Glutamatergic neuron (in vitro differentiated cells): ENCODE measurements at regions not wholly inside any gene's neighbourhood (a gene's known extent, or its start where the extent isn't known, plus 50 kb on each side); places are given as distances from the start of the nearest gene placed in this dataset.

Experiments used
- DNase-seq: peaks from one replicate; pipeline ENCODE4 v3.0.0; 2022
- H3K27ac Mint-ChIP-seq: one replicate; pipeline ENCODE4 v1.8.0; 2020; ENCODE audit warnings: mild to moderate bottlenecking, mixed read lengths, inconsistent platforms; ENCODE audit not compliant: unreplicated experiment
- H3K27me3 Mint-ChIP-seq: one replicate; pipeline ENCODE4 v1.8.0; 2020; ENCODE audit warnings: mild to moderate bottlenecking, moderate library complexity, mixed read lengths, inconsistent platforms; ENCODE audit not compliant: unreplicated experiment
- H3K36me3 Mint-ChIP-seq: one replicate; pipeline ENCODE4 v1.8.0; 2020; ENCODE audit warnings: mild to moderate bottlenecking, mixed read lengths, inconsistent platforms; ENCODE audit not compliant: unreplicated experiment
- H3K4me1 Mint-ChIP-seq: one replicate; pipeline ENCODE4 v1.8.0; 2020; ENCODE audit warnings: mild to moderate bottlenecking, low read depth, mixed read lengths, inconsistent platforms; ENCODE audit not compliant: unreplicated experiment
- H3K4me3 Mint-ChIP-seq: one replicate; pipeline ENCODE4 v1.8.0; 2020; ENCODE audit warnings: mild to moderate bottlenecking, mixed read lengths, inconsistent platforms; ENCODE audit not compliant: unreplicated experiment
- H3K9me3 Mint-ChIP-seq: one replicate; pipeline ENCODE4 v1.8.0; 2020; ENCODE audit warnings: mild to moderate bottlenecking, moderate library complexity, mixed read lengths, inconsistent platforms; ENCODE audit not compliant: unreplicated experiment
- CTCF ChIP-seq: fragments of 200-600 bp; sonication (generic); IDR thresholded peaks from one replicate; pipeline ENCODE4 v1.5.0; 2021; ENCODE audit not compliant: partially characterized antibody, unreplicated experiment

GRCh38 chr7:130923365-130923764 is 189.4 kb upstream of the KLF14 start:
- Mint-ChIP-seq H3K27me3 (peaks cover 3% of the 10 kb centered on the region), H3K4me1 (peaks cover 28% of the 10 kb centered on the region), H3K36me3 (no peaks in the 10 kb centered on the region), H3K27ac (no peak overlapping the region), H3K4me3 (no peak overlapping the region), H3K9me3 (peaks cover 2% of the 10 kb centered on the region)
- no peak for DNase-seq
- no peak for TF ChIP-seq CTCF

GRCh38 chr7:130923930-130924329 is 189.9 kb upstream of the KLF14 start:
- peaks cover 2% of the 10 kb centered on the region for H3K9me3 Mint-ChIP-seq
- no peak overlapping the region for H3K27ac Mint-ChIP-seq

GRCh38 chr7:130925136-130925794 is 191.3 kb upstream of the KLF14 start:
- Mint-ChIP-seq H3K4me1 (peaks cover 28% of the 10 kb centered on the region), H3K27ac (peak overlapping the region; percentile 33), H3K27me3 (peaks cover 3% of the 10 kb centered on the region), H3K9me3 (peaks cover 2% of the 10 kb centered on the region), H3K36me3 (no peaks in the 10 kb centered on the region), H3K4me3 (no peak overlapping the region)
- DNase-seq, result no peak
- no peak for TF ChIP-seq CTCF

More at GRCh38 chr7:130923930-130924329, 189.9 kb upstream of the KLF14 start:
- peaks cover 3% of the 10 kb centered on the region for H3K27me3 Mint-ChIP-seq
- H3K36me3 Mint-ChIP-seq, result no peaks in the 10 kb centered on the region
- no peak overlapping the region for H3K4me3 Mint-ChIP-seq
- no peak for TF ChIP-seq CTCF
- H3K4me1 Mint-ChIP-seq, result peaks cover 28% of the 10 kb centered on the region
- DNase-seq, result no peak

GRCh38 chr7:130926001-130926691 is 192.1 kb upstream of the KLF14 start:
- H3K36me3 Mint-ChIP-seq, result no peaks in the 10 kb centered on the region
- DNase-seq, result no peak
- peaks cover 3% of the 10 kb centered on the region for H3K27me3 Mint-ChIP-seq
- TF ChIP-seq CTCF, result no peak
- peaks cover 2% of the 10 kb centered on the region for H3K9me3 Mint-ChIP-seq
- peaks cover 33% of the 10 kb centered on the region for H3K4me1 Mint-ChIP-seq
- H3K4me3 Mint-ChIP-seq, result no peak overlapping the region
- peak overlapping the region; percentile 81 for H3K27ac Mint-ChIP-seq

- Mint-ChIP-seq H3K4me3 (peak overlapping the region; percentile 35), H3K4me1 (peaks cover 29% of the 10 kb centered on the region), H3K9me3 (peaks cover 2% of the 10 kb centered on the region), H3K27me3 (peaks cover 3% of the 10 kb centered on the region), H3K27ac (peak overlapping the region; percentile 83), H3K36me3 (no peaks in the 10 kb centered on the region)
- no peak for TF ChIP-seq CTCF
- no peak for DNase-seq
These were observed 193.1 kb upstream of the KLF14 start for GRCh38 chr7:130927062-130927461.
